Pancreas (tissue), 10 donors: ENCODE measurements at regions not wholly inside any gene's neighbourhood (a gene's known extent, or its start where the extent isn't known, plus 50 kb on each side); places are given as distances from the start of the nearest gene placed in this dataset.

Source experiments
- ATAC-seq, 4 donors: fragments of 200-7000 bp; cut with Tn5 transposase; one replicate each; pipeline versions ENCODE4 v1.8.0 to v1.9.1; 2020; ENCODE audit warnings: mild to moderate bottlenecking in 4 of 4, moderate library complexity in 4 of 4
- DNase-seq, 6 donors: peaks; one replicate each; pipeline ENCODE4 v3.0.0-alpha.2; 2020
- FAIRE-seq: peaks from 2 replicates; lab custom pipeline; 2012; peaks lifted over from hg19 to GRCh38; lab: Jason Lieb, UNC
- H3K27ac ChIP-seq, 4 donors: fragments of 200-600 bp; sonication (generic); 1 replicate in 3 of 4; 2 replicates in 1 of 4; pipeline versions ENCODE4 v1.5.0 to v1.8.0; 2020
- H3K27me3 ChIP-seq, 4 donors: fragments of 200-600 bp; one replicate each; pipeline ENCODE4 v1.8.0; 2021
- H3K36me3 ChIP-seq, 3 donors: fragments of 200-600 bp; sonication (generic) in 1 of 3; one replicate each; pipeline versions ENCODE4 v1.5.0 to v1.8.0; 2020 to 2021
- H3K4me1 ChIP-seq, 3 donors: fragments of 200-600 bp; one replicate each; pipeline ENCODE4 v1.8.0; 2021
- H3K4me3 ChIP-seq, 4 donors: fragments of 200-600 bp; sonication (generic) in 2 of 4; one replicate each; pipeline versions ENCODE4 v1.5.0 to v1.8.0; 2020 to 2021
- H3K9me3 ChIP-seq, 4 donors: fragments of 200-600 bp; one replicate each; pipeline ENCODE4 v1.8.0; 2021
- CTCF ChIP-seq, 4 donors: fragments of 200-600 bp; sonication (generic) in 3 of 4; IDR thresholded peaks; one replicate each; pipeline versions ENCODE4 v1.5.0 to v1.8.0; 2021; ENCODE audit warnings: antibody characterized with exemption in 4 of 4
- WGBS, 2 donors: extraction: QIAGEN DNeasy Blood & Tissue Kit; methylation state at CpG; one replicate each; pipeline ENCODE4 v1.1.7; 2013; 5-methylcytosine and 5-hydroxymethylcytosine counted together
- intact Hi-C, 3 donors: fragments of 100-400 bp; cut with DNase I; formaldehyde crosslinking; loops; one replicate each; pipeline versions ENCODE4 v1.11.1 to v1.14.2; 2022
- donor health status: healthy with polysubstance abuse.
- donor health status: DM: no; HTN: no; CAD: no; lungs with moderate emphysema.
- donor health status: DM: no; HTN: no; CAD: no.
- donor health status: control.
- donor health status: control.
- donor health status: Bipolar disorder and iron deficiency.
- donor health status: DM: yes; HTN: yes; CAD: no.
- donor health status: DM: no; HTN: no; CAD: no.
- donor health status: DM: no; HTN: no; CAD: no.
- donor health status: DM: yes; HTN: yes; CAD: no.

DNA sequence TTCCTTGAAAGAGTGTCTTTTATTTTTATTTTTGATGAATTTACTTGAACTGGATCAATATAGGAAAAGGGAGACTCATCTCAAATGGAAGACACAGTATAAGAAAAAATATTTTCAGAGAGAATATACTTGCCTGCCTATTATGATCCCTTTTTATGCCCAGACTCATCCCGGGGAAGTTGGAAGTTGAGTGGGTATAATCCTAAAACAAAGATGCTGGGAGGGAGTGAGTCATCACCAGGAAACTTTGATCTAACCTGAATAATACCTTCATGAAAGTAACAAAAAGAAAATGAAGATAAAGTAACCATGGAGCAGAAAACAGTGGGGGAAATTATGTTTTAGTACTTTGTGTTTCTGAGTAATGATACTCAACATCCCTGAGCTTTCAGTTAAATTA is 1514.0 kb downstream of the FAM181B start:
- FAIRE-seq (no peak), DNase-seq (no peak), ATAC-seq (no peak)
- intact Hi-C loops: no loop called here
- 74 to 80% methylated on average over 1 of the region's 1 CpG for WGBS, 2 donors
- Histone ChIP-seq H3K27me3 (no peaks in the 10 kb centered on the region), H3K36me3 (no peaks in the 10 kb centered on the region), H3K9me3 (no peaks in the 10 kb centered on the region), H3K27ac (no peak overlapping the region), H3K4me1 (no peaks in the 10 kb centered on the region), H3K4me3 (no peak overlapping the region)
- no peak for TF ChIP-seq CTCF (IDR thresholded peaks at IDR 0.05)

- intact Hi-C loops: no loop called here
- no peak for TF ChIP-seq CTCF (IDR thresholded peaks at IDR 0.05)
- no peaks in the 10 kb centered on the region for H3K9me3 ChIP-seq
- no peak for FAIRE-seq
- WGBS, 2 donors: 18 to 23% methylated on average over 4 of the region's 4 CpGs
- DNase-seq: no peak
- no peak for ATAC-seq
- no peak overlapping the region for H3K27ac ChIP-seq
- no peaks in the 10 kb centered on the region for H3K27me3 ChIP-seq
- no peaks in the 10 kb centered on the region for H3K36me3 ChIP-seq
- no peaks in the 10 kb centered on the region for H3K4me1 ChIP-seq
- no peak overlapping the region for H3K4me3 ChIP-seq
Observed at GRCh38 chr11:81218440-81218839, 1515.2 kb downstream of the FAM181B start.

DNA sequence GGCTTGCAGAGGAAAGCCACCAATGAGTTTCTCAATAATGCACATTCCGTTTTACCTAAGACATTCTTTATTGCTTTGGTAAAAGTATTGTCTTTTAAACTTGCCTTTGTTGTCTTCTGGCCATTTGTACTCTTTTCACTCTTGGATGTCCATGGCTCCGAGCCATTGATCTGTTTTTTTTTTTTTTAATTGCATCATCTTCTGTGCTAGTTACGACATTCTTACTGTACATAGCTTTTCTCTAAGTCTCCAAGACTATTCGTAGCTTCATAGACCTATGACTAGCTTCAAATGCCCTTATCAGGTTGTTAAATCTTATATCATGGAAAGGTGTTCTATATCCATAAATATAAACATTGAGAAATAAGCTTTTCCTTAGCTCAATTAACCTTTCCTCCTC is 1522.6 kb downstream of the FAM181B start:
- WGBS, 2 donors: 48 to 62% methylated on average over 4 of the region's 4 CpGs
- Histone ChIP-seq H3K36me3 (no peaks in the 10 kb centered on the region), H3K4me3 (no peak overlapping the region), H3K27ac (no peak overlapping the region), H3K9me3 (no peaks in the 10 kb centered on the region), H3K27me3 (no peaks in the 10 kb centered on the region), H3K4me1 (no peaks in the 10 kb centered on the region)
- no peak for TF ChIP-seq CTCF (IDR thresholded peaks at IDR 0.05)
- FAIRE-seq: no peak
- intact Hi-C loops: no loop called here
- ATAC-seq: no peak
- DNase-seq: no peak

GRCh38 chr11:81207421-81208054 is 1526.1 kb downstream of the FAM181B start:
- H3K4me1 ChIP-seq: no peaks in the 10 kb centered on the region
- H3K36me3 ChIP-seq: no peaks in the 10 kb centered on the region
- intact Hi-C loops: no loop called here
- FAIRE-seq (no peak), ATAC-seq (no peak), DNase-seq (peak in 3 of 6 donors; percentile 10 to 60 (median 50))
- H3K9me3 ChIP-seq: no peaks in the 10 kb centered on the region
- no peak overlapping the region for H3K27ac ChIP-seq
- no peak overlapping the region for H3K4me3 ChIP-seq
- WGBS, 2 donors: 91 to 93% methylated on average over 43 of the region's 43 CpGs
- TF ChIP-seq CTCF (IDR thresholded peaks at IDR 0.05): no peak
- no peaks in the 10 kb centered on the region for H3K27me3 ChIP-seq

- no peaks in the 10 kb centered on the region for H3K27me3 ChIP-seq
- H3K27ac ChIP-seq: no peak overlapping the region
- no peak overlapping the region for H3K4me3 ChIP-seq
- H3K36me3 ChIP-seq: no peaks in the 10 kb centered on the region
- ATAC-seq: no peak
- no peak for TF ChIP-seq CTCF (IDR thresholded peaks at IDR 0.05)
- H3K9me3 ChIP-seq: no peaks in the 10 kb centered on the region
- H3K4me1 ChIP-seq: no peaks in the 10 kb centered on the region
- FAIRE-seq: no peak
- no peak for DNase-seq
- intact Hi-C loops: no loop called here
- WGBS, 2 donors: 32 to 33% methylated on average over 1 of the region's 1 CpG
Observed at GRCh38 chr11:81203876-81204275, 1529.8 kb downstream of the FAM181B start.
